Neural cell (in vitro differentiated cells): ENCODE measurements at regions not wholly inside any gene's neighbourhood (a gene's known extent, or its start where the extent isn't known, plus 50 kb on each side); places are given as distances from the start of the nearest gene placed in this dataset.

ENCODE experiments used
- EP300 ChIP-seq: fragments of 450-650 bp; conservative IDR thresholded peaks from 2 replicates; pipeline ENCODE4 v1.6.1; 2014; ENCODE audit warnings: antibody characterized with exemption, mild to moderate bottlenecking, moderate library complexity; ENCODE audit not compliant: poor library complexity, severe bottlenecking
- EZH2 ChIP-seq: fragments of 200-600, 300-800 bp; shearing (Covaris generic), sonication (generic); IDR thresholded peaks from 2 replicates; pipeline ENCODE4 v1.6.1; 2014; ENCODE audit warnings: antibody characterized with exemption, low read length, borderline replicate concordance, mild to moderate bottlenecking; ENCODE audit not compliant: insufficient read depth, poor library complexity, severe bottlenecking
- RAD21 ChIP-seq: fragments of 450-650 bp; conservative IDR thresholded peaks from 2 replicates; pipeline ENCODE4 v1.6.1; 2014; ENCODE audit warnings: antibody characterized with exemption, mild to moderate bottlenecking, moderate library complexity
- REST ChIP-seq: IDR thresholded peaks from 2 replicates; pipeline ENCODE4 v1.6.1; 2012; ENCODE audit warnings: borderline replicate concordance
- TF ChIP-seq, protein P1 (sequence below): fragments of 450-650 bp; IDR thresholded peaks from 2 replicates; pipeline ENCODE4 v1.5.1; 2014; ENCODE audit warnings: antibody characterized with exemption, mild to moderate bottlenecking, moderate library complexity; ENCODE audit not compliant: poor library complexity, severe bottlenecking

GRCh38 chr4:175306436-175306835 lies 388.3 kb downstream of the ADAM29 start:
- TF ChIP-seq EZH2 (no peak), EP300 (no peak), REST (no peak), RAD21 (no peak)
- TF ChIP-seq, protein P1, sequence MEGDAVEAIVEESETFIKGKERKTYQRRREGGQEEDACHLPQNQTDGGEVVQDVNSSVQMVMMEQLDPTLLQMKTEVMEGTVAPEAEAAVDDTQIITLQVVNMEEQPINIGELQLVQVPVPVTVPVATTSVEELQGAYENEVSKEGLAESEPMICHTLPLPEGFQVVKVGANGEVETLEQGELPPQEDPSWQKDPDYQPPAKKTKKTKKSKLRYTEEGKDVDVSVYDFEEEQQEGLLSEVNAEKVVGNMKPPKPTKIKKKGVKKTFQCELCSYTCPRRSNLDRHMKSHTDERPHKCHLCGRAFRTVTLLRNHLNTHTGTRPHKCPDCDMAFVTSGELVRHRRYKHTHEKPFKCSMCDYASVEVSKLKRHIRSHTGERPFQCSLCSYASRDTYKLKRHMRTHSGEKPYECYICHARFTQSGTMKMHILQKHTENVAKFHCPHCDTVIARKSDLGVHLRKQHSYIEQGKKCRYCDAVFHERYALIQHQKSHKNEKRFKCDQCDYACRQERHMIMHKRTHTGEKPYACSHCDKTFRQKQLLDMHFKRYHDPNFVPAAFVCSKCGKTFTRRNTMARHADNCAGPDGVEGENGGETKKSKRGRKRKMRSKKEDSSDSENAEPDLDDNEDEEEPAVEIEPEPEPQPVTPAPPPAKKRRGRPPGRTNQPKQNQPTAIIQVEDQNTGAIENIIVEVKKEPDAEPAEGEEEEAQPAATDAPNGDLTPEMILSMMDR = no peak
